Activated CD4-positive, alpha-beta T cell treated with anti-CD3 and anti-CD28 coated beads, Interleukin-2, amount 10 ng/mL, durations not matched to agents 7 days and 5 days (primary cell): ENCODE measurements at regions not wholly inside any gene's neighbourhood (a gene's known extent, or its start where the extent isn't known, plus 50 kb on each side); places are given as distances from the start of the nearest gene placed in this dataset.
"Not testable (repeated sequence)": the region's sequence is repeated elsewhere in the genome, so short reads cannot be mapped to it uniquely, and the experiment has no call there.

ENCODE experiments used
- CTCF ChIA-PET: fragments of 350-600 bp; sonication (Branson Sonifier 250); formaldehyde crosslinking; loops from one replicate; lab custom pipeline; 2021; ENCODE audit warnings: antibody characterized with exemption; lab: Charles Lee
- POLR2A ChIA-PET: fragments of 350-600 bp; sonication (Branson Sonifier 250); formaldehyde crosslinking; loops from one replicate; lab custom pipeline; 2021; ENCODE audit warnings: antibody characterized with exemption; lab: Charles Lee
- DNase-seq: peaks from one replicate; pipeline ENCODE4 v3.0.0-alpha.2; 2020
- H3K27ac Mint-ChIP-seq: one replicate; pipeline ENCODE4 v1.8.0; 2021; ENCODE audit warnings: mild to moderate bottlenecking, moderate library complexity, mixed read lengths
- H3K27me3 Mint-ChIP-seq: one replicate; pipeline ENCODE4 v1.8.0; 2021; ENCODE audit warnings: mixed read lengths
- H3K36me3 Mint-ChIP-seq: one replicate; pipeline ENCODE4 v1.8.0; 2021; ENCODE audit warnings: low read depth, mixed read lengths
- H3K4me1 Mint-ChIP-seq: one replicate; pipeline ENCODE4 v1.8.0; 2021; ENCODE audit warnings: mixed read lengths
- H3K4me3 Mint-ChIP-seq: one replicate; pipeline ENCODE4 v1.8.0; 2021; ENCODE audit warnings: mild to moderate bottlenecking, moderate library complexity, mixed read lengths
- H3K9me3 Mint-ChIP-seq: one replicate; pipeline ENCODE4 v1.8.0; 2021; ENCODE audit warnings: mixed read lengths

DNA sequence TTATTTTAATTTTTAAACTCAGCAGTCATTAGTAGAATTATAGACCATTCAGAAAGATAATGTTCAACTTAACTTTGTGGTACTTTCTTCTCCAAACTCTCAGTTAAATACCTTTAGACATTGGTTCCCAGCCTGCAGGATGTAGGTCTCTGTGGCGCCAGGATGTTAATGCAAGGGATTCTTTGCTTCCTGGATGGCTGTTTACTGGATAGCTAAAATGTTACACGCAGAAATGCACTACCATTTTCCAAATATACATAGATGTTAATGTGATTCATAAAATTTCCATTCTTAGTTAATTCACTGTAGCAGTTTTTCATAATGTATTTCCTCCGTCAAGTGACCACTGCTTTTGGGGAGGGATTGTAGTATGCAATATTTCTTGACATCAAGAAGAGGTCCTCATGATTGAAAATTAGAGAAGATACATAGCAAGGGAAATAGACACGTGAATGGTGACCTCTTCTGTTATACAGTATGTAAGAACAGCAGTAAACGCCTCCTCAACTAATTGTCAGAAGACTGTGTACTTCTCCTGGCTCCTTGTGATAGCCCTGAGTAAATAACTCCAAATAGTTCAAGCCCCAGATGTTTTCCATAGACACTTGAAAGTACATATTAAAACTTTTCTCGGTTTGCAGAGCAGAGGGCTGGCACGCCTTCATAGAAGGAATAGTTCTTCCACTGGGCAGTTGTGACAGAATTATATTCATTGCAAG lies 128.8 kb downstream of the LCA5 start:
- CTCF ChIA-PET: no interaction called here
- no peaks in the 10 kb centered on the region for H3K27me3 Mint-ChIP-seq
- H3K27ac Mint-ChIP-seq: no peak overlapping the region
- no peaks in the 10 kb centered on the region for H3K9me3 Mint-ChIP-seq
- H3K4me3 Mint-ChIP-seq: no peak overlapping the region
- H3K36me3 Mint-ChIP-seq: no peaks in the 10 kb centered on the region
- DNase-seq: no peak
- no peaks in the 10 kb centered on the region for H3K4me1 Mint-ChIP-seq
- POLR2A ChIA-PET: no interaction called here

DNA sequence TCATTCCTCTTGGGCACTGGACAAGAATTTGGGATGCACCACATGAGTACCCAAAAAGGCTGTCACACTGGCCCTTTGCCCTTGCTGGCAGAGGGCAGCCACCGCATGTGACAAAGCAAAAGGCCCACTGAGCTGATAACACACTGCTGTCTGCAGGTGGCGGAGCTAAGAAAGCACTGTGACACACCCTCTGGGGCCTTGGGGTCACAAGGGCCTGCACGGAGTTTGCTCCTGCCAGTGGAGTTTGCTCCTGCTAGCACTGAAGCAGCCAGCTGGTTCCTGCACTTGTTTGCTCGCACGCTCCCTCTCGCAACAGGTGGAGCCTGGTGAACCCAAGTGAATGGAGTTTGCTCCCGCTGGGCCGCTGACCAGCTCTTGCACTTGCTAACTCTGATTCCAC lies 132.6 kb downstream of the LCA5 start:
- H3K27me3 Mint-ChIP-seq: no peaks in the 10 kb centered on the region
- H3K4me3 Mint-ChIP-seq: no peak overlapping the region
- no peak for DNase-seq
- ChIA-PET POLR2A (no interaction called here), CTCF (no interaction called here)
- no peak overlapping the region for H3K27ac Mint-ChIP-seq
- H3K9me3 Mint-ChIP-seq: no peaks in the 10 kb centered on the region
- no peaks in the 10 kb centered on the region for H3K36me3 Mint-ChIP-seq
- no peaks in the 10 kb centered on the region for H3K4me1 Mint-ChIP-seq

DNA sequence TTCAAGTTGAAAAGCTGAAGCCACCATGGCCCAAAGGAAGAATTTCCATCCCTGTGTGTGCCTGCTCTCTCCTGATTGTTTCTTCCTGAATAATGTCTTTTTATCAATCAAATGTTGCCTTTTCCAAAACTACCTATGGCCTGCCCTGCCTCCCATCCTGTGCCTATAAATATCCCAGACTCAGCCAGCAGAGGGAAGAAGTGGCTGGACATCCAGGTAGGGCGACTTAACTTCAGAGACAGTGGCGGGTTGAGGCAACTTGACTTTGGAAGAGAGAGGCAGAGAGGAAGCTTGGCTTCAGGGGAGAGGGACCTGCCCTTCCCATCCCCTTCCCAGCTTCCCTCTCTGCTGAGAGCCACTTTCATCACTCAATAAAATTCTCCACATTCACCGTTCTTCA lies 133.0 kb downstream of the LCA5 start:
- H3K36me3 Mint-ChIP-seq: no peaks in the 10 kb centered on the region
- DNase-seq: no peak
- H3K4me3 Mint-ChIP-seq: no peak overlapping the region
- H3K27ac Mint-ChIP-seq: no peak overlapping the region
- H3K9me3 Mint-ChIP-seq: no peaks in the 10 kb centered on the region
- no peaks in the 10 kb centered on the region for H3K4me1 Mint-ChIP-seq
- no peaks in the 10 kb centered on the region for H3K27me3 Mint-ChIP-seq
- ChIA-PET CTCF (no interaction called here), POLR2A (no interaction called here)

DNA sequence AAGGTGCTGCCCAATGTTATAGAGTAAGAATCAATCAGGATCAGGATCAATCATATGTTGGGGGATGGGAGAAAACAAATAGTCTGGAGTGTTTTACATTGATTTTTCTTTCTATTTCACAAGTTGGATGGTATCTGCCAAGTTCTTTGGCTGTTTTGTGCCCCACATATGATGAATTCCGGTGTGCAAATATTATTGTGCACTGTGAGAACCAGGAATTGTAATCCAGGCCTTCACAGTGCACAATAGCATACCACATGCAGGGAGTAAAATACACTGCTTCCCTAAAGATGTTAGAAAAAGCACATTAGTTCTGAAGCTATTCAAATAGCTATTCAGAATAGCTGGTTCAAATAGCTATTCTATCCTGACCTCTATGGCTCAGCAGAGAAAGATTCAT lies 133.7 kb downstream of the LCA5 start:
- H3K4me3 Mint-ChIP-seq: no peak overlapping the region
- no peak overlapping the region for H3K27ac Mint-ChIP-seq
- CTCF ChIA-PET: no interaction called here
- H3K27me3 Mint-ChIP-seq: no peaks in the 10 kb centered on the region
- no peak for DNase-seq
- H3K9me3 Mint-ChIP-seq: no peaks in the 10 kb centered on the region
- H3K4me1 Mint-ChIP-seq: no peaks in the 10 kb centered on the region
- no peaks in the 10 kb centered on the region for H3K36me3 Mint-ChIP-seq
- POLR2A ChIA-PET: no interaction called here

DNA sequence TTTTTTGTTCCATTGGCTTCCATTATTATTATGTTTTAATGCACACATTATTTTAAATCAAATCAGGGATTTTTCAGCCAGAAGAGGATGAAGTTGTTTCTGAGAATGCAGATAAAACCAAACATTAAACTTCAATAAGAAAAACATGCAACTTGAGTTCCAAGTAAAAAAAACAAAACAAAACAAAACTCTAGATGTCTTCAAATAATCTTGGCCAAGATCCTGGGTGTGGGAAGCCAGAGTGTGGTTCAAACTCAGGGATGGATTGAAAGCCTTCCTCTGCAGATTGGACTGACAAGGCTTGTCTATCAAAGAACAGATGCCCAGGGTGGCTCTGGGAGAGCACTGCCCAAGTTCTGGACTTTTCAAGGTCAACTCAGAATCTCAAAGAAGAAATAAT lies 134.1 kb downstream of the LCA5 start:
- DNase-seq: no peak
- POLR2A ChIA-PET: no interaction called here
- Mint-ChIP-seq H3K27ac (no peak overlapping the region), H3K4me1 (no peaks in the 10 kb centered on the region), H3K9me3 (peaks cover 2% of the 10 kb centered on the region), H3K27me3 (no peaks in the 10 kb centered on the region), H3K36me3 (no peaks in the 10 kb centered on the region), H3K4me3 (no peak overlapping the region)
- CTCF ChIA-PET: no interaction called here

DNA sequence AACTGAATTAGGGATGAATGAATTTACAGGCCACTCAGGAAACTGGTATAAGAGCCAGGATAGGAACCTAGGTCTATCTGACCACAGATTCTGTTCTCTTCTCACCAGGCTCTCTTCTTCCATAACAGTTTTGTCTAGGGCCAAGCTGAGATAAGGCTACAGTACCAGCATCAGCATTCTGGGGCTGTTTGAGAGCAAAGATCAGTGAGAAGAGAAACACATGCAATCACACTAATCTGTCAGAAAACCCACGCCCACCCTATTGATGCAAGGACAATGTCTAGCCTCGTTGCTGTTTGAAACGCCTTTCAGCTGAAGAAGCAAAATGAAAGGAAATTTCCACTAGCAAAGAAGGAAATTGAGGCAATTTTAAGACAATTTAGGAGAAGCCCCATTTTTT lies 137.7 kb downstream of the LCA5 start:
- DNase-seq: no peak
- no peak overlapping the region for H3K4me3 Mint-ChIP-seq
- ChIA-PET POLR2A (no interaction called here), CTCF (no interaction called here)
- no peaks in the 10 kb centered on the region for H3K36me3 Mint-ChIP-seq
- H3K27ac Mint-ChIP-seq: no peak overlapping the region
- H3K27me3 Mint-ChIP-seq: no peaks in the 10 kb centered on the region
- H3K9me3 Mint-ChIP-seq: peaks cover 2% of the 10 kb centered on the region
- no peaks in the 10 kb centered on the region for H3K4me1 Mint-ChIP-seq

DNA sequence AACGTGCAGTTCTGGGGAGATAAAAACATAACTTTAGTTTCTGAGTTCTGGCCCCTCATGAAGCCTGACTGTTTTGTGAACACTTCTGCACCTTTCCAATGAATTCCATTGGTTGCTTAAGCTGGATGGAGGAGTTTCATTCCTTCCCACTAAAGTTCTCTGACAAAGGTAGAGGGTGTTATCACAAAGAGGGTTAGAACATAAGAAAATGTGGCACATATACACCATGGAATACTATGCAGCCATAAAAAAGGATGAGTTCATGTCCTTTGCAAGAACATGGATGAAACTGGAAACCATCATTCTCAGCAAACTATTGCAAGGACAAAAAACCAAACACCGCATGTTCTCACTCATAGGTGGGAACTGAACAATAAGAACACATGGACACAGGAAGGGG lies 138.6 kb downstream of the LCA5 start:
- H3K36me3 Mint-ChIP-seq, DNase-seq, H3K9me3 Mint-ChIP-seq, H3K27ac Mint-ChIP-seq, POLR2A ChIA-PET, CTCF ChIA-PET, H3K27me3 Mint-ChIP-seq, H3K4me3 Mint-ChIP-seq, H3K4me1 Mint-ChIP-seq: not testable (repeated sequence)

DNA sequence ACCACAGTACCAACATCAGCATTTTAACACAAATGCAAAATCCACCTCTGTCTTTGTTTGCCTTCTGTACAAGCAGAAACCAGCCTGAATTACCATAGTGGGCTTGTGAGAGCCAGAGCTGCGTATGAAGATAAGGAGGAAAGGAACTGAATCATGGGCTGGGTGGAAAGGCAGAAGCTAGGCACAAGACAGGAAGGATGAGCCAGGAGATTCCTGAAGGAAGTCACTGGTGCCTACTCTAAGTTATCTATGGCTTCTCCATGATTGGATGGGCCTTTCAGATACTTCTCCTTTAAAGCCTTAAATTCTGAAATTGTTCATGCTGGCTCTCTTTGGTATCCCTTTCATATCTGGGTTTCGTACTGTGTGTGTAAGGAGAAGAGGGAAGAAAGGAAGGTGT lies 140.6 kb downstream of the LCA5 start:
- CTCF ChIA-PET: no interaction called here
- no peak for DNase-seq
- no peaks in the 10 kb centered on the region for H3K4me1 Mint-ChIP-seq
- H3K36me3 Mint-ChIP-seq: no peaks in the 10 kb centered on the region
- H3K9me3 Mint-ChIP-seq: peaks cover 3% of the 10 kb centered on the region
- no peak overlapping the region for H3K4me3 Mint-ChIP-seq
- no peaks in the 10 kb centered on the region for H3K27me3 Mint-ChIP-seq
- POLR2A ChIA-PET: no interaction called here
- H3K27ac Mint-ChIP-seq: no peak overlapping the region

DNA sequence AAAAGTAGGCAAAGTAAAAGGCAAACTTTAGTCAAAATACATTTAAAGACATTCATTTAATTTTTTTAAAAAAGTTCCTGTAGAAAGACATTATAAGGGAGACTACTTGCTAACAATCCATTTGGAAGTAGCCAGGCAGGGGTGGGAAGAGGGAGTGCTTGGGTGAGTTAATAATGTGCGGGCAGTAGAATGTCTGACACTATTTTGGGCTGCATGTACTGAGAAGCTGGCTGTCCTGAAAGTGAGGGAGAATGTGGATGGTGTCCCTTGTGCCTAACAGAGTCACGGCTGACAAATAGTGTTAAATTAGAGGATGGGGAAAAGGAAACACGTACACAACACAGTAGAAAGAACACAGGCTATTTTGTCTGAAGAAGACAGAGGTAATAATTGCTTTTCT lies 142.5 kb downstream of the LCA5 start:
- no peak overlapping the region for H3K4me3 Mint-ChIP-seq
- H3K4me1 Mint-ChIP-seq: no peaks in the 10 kb centered on the region
- no peaks in the 10 kb centered on the region for H3K27me3 Mint-ChIP-seq
- no peak for DNase-seq
- ChIA-PET POLR2A (no interaction called here), CTCF (no interaction called here)
- H3K36me3 Mint-ChIP-seq: no peaks in the 10 kb centered on the region
- no peak overlapping the region for H3K27ac Mint-ChIP-seq
- peaks cover 3% of the 10 kb centered on the region for H3K9me3 Mint-ChIP-seq

DNA sequence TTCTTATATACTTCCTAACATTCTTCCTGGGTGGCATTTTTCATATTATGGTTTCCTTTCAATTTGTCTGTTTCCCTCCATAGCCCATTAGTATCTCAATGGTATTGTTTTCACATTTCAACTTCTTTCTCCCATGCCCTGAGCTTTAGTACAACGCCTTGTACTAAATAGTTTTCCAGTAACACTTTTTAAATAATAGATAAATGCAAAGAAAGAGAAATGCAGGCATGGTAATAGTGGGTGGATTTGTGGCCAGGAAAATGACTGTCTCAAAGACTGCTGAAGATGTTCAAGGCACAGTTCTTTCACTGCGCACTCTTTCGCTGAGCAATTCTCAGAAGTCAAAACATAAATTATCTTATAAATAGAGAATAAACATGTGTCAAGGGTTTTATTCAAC lies 145.1 kb downstream of the LCA5 start:
- Mint-ChIP-seq H3K36me3 (no peaks in the 10 kb centered on the region), H3K4me1 (no peaks in the 10 kb centered on the region), H3K4me3 (no peak overlapping the region), H3K27me3 (no peaks in the 10 kb centered on the region), H3K9me3 (peaks cover 5% of the 10 kb centered on the region), H3K27ac (no peak overlapping the region)
- no peak for DNase-seq
- ChIA-PET CTCF (interaction anchor here (0.6 kb wide), 1 partner anchor 287 kb away, joined by 3 read pairs; no protein-coding TSS in a partner anchor), POLR2A (no interaction called here)

DNA sequence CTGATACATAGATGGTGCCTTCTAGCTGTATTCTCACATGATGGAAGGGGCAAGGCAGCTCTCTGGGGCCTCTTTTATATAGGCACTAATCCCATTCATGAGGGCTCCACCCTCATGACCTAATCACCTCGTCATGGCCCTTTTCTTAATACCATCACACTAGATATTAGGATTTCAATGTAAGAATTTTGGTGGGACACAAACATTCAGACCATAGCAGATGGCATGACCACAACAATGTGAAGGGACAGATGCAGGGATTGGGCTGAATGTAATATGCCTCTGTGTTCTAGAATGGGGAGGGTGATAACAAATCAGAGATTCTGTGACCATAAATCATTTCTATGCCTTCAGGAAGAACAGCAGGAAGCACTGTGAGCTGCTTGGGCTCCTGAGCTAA lies 145.8 kb downstream of the LCA5 start:
- Mint-ChIP-seq H3K36me3 (no peaks in the 10 kb centered on the region), H3K9me3 (peaks cover 5% of the 10 kb centered on the region), H3K27me3 (no peaks in the 10 kb centered on the region), H3K4me3 (no peak overlapping the region), H3K27ac (no peak overlapping the region), H3K4me1 (no peaks in the 10 kb centered on the region)
- ChIA-PET POLR2A (no interaction called here), CTCF (no interaction called here)
- DNase-seq: no peak

DNA sequence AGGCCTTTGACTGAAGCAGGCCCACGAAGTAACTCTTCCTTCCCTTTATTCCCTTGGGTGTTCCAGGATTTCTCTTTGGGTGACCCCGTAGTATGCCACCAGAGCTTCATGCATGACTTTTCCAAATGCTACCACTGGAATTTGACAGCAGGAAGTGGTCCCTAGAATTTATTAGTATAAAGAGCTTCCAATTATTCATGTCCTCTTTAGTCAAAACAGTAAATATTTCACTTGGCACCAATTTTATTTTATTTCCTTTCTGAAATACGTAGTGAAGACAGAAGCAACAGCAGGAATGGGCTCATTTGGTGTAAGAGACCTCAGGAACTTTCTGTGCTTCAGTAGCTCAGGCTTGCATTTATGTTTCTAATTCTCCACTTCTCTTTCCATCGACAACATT lies 151.3 kb downstream of the LCA5 start:
- no peak for DNase-seq
- Mint-ChIP-seq H3K9me3 (peaks cover 3% of the 10 kb centered on the region), H3K36me3 (no peaks in the 10 kb centered on the region), H3K27ac (no peak overlapping the region), H3K4me3 (no peak overlapping the region), H3K4me1 (no peaks in the 10 kb centered on the region), H3K27me3 (no peaks in the 10 kb centered on the region)
- POLR2A ChIA-PET: no interaction called here
- CTCF ChIA-PET: no interaction called here

DNA sequence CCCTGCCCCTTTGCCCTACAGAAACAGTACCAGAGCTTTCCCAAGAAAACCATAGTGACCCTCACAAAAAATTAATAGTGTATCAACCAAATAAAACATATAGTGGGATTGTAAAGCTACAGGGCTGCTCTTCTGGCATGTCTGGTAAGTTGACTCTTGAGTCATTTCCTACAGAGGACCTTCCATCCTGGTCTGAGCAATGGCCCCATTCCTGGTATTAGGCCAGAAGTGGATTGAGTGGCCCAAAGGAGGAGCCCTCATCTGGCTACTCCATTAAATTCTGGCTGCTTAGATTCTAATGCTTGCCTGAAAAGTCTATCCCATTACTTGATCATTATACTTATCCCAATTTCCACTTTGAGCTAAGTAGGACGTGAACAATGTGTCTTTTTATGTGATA lies 150.9 kb upstream of the HMGN3 start:
- H3K36me3 Mint-ChIP-seq: no peaks in the 10 kb centered on the region
- DNase-seq: no peak
- ChIA-PET POLR2A (no interaction called here), CTCF (no interaction called here)
- H3K27me3 Mint-ChIP-seq: no peaks in the 10 kb centered on the region
- no peaks in the 10 kb centered on the region for H3K4me1 Mint-ChIP-seq
- no peak overlapping the region for H3K4me3 Mint-ChIP-seq
- H3K27ac Mint-ChIP-seq: no peak overlapping the region
- H3K9me3 Mint-ChIP-seq: peaks cover 3% of the 10 kb centered on the region

DNA sequence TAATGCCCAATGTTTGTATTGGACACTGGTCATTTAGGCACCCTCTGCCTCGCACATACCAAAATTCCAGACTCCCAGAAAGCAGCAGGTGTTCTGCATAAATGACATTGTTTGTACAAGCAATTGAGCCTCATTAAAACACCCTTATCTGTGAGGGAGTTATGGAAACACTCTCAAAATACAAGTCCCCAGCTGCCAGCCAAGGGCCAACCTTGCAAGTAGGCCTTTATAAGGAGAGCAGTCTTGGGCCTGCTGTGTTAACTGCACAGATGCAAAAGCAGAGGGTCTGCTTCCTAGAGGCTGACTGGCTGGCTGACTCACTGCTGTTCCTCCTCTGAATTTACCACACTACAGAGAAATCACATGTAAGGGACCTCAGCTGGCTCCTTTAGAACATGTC lies 150.4 kb upstream of the HMGN3 start:
- Mint-ChIP-seq H3K4me1 (no peaks in the 10 kb centered on the region), H3K36me3 (no peaks in the 10 kb centered on the region), H3K27ac (no peak overlapping the region), H3K9me3 (peaks cover 3% of the 10 kb centered on the region), H3K4me3 (no peak overlapping the region), H3K27me3 (no peaks in the 10 kb centered on the region)
- no peak for DNase-seq
- POLR2A ChIA-PET: no interaction called here
- CTCF ChIA-PET: no interaction called here
